ENCODE measurements at regions not wholly inside any gene's neighbourhood (a gene's known extent, or its start where the extent isn't known, plus 50 kb on each side); places are given as distances from the start of the nearest gene placed in this dataset.

DNA sequence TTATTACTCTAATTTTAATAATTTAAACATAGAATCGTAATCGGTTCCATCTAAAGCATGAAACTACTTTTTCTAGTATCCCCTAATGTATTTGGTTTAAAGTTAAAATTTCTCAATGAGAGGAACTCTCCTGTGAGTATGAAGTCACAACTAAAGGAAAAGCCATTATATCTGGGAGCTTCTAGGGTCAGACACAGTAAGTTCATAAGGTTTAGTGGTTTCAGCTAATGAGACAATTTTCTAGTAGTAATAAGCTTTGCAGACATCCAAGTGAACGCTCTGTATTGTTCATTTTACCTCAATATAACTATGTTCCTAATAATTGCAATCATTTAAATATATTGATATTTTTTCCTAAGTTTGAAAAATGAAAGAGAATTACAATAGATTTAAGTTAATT is 364.4 kb upstream of the CDH9 start:
- H3K9me2 ChIP-seq, result no peaks in the 10 kb centered on the region
- peak overlapping the region; percentile 62 for H3K4me2 ChIP-seq
- H4K20me1 ChIP-seq (ENCODE audit: insufficient read depth), result no peaks in the 10 kb centered on the region
- WGBS (ENCODE audit: low lambda C conversion rate), result 4% methylated on average over 3 of the region's 3 CpGs
- ChIA-PET CTCF (no interaction called here), POLR2A (no interaction called here)
- H3K36me3 ChIP-seq (replicated peaks in 1 of 2; ENCODE audit: control insufficient read depth in 1 of 2, insufficient read depth in 2 of 2, low read length in 1 of 2), result no peaks in the 10 kb centered on the region
- peak overlapping the region; percentile 36 to 53; a peak in 2 of 4 replicates for H3K4me3 ChIP-seq (ENCODE audit: low read depth in 2 of 2, low read length in 1 of 2)
- H3K79me2 ChIP-seq (ENCODE audit: insufficient read depth), result no peaks in the 10 kb centered on the region
- peak overlapping the region; percentile 36; the same call in 1 of the 2 replicates for H3K9ac ChIP-seq
- DNase-seq, result no peak
- no peaks in the 10 kb centered on the region for H3F3A ChIP-seq (replicated peaks; ENCODE audit: insufficient read depth)
- 0 out of 2 replicates have a peak overlapping the region, but pooled peaks have one; percentile 39 for H2AFZ ChIP-seq (ENCODE audit: low read depth)
- no peaks in the 10 kb centered on the region for H3K27me3 ChIP-seq (ENCODE audit: insufficient read depth)
- TF ChIP-seq SIN3A (IDR thresholded peaks at IDR 0.05; ENCODE audit: borderline replicate concordance, low read depth, low read length), result no peak
- H3K9me3 ChIP-seq, result no peaks in the 10 kb centered on the region
- peak overlapping the region in 1 of 2 experiments; percentile 83; a peak in 1 of 4 replicates for H3K27ac ChIP-seq (ENCODE audit: low read depth in 2 of 2, low read length in 1 of 2)
- no peaks in the 10 kb centered on the region; a peak in 1 of 4 replicates for H3K4me1 ChIP-seq (ENCODE audit: control insufficient read depth in 1 of 2, insufficient read depth in 2 of 2, low read depth in 1 of 2, low read length in 1 of 2)

- H3K9me3 ChIP-seq, result no peaks in the 10 kb centered on the region
- 48% methylated on average over 9 of the region's 9 CpGs for WGBS (ENCODE audit: low lambda C conversion rate)
- no peak for TF ChIP-seq TEAD4 (IDR thresholded peaks at IDR 0.05; ENCODE audit: borderline replicate concordance, insufficient read depth)
- TF ChIP-seq, protein P1, sequence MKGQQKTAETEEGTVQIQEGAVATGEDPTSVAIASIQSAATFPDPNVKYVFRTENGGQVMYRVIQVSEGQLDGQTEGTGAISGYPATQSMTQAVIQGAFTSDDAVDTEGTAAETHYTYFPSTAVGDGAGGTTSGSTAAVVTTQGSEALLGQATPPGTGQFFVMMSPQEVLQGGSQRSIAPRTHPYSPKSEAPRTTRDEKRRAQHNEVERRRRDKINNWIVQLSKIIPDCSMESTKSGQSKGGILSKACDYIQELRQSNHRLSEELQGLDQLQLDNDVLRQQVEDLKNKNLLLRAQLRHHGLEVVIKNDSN (IDR thresholded peaks at IDR 0.05; ENCODE audit: borderline replicate concordance, low read depth), result no peak
- TF ChIP-seq RFX5 (IDR thresholded peaks at IDR 0.05; ENCODE audit: low read length), result no peak
- TF ChIP-seq FOXM1 (IDR thresholded peaks at IDR 0.05; ENCODE audit: low read depth), result no peak
- no peak for TF ChIP-seq TCF12 (IDR thresholded peaks at IDR 0.05)
- no peak for TF ChIP-seq SMC3 (IDR thresholded peaks at IDR 0.05; ENCODE audit: low read depth, low read length)
- TF ChIP-seq ELF1 (IDR thresholded peaks at IDR 0.05), result no peak
- TF ChIP-seq, protein P2, sequence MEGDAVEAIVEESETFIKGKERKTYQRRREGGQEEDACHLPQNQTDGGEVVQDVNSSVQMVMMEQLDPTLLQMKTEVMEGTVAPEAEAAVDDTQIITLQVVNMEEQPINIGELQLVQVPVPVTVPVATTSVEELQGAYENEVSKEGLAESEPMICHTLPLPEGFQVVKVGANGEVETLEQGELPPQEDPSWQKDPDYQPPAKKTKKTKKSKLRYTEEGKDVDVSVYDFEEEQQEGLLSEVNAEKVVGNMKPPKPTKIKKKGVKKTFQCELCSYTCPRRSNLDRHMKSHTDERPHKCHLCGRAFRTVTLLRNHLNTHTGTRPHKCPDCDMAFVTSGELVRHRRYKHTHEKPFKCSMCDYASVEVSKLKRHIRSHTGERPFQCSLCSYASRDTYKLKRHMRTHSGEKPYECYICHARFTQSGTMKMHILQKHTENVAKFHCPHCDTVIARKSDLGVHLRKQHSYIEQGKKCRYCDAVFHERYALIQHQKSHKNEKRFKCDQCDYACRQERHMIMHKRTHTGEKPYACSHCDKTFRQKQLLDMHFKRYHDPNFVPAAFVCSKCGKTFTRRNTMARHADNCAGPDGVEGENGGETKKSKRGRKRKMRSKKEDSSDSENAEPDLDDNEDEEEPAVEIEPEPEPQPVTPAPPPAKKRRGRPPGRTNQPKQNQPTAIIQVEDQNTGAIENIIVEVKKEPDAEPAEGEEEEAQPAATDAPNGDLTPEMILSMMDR (IDR thresholded peaks at IDR 0.05), result no peak
- no peak for TF ChIP-seq NFIC (IDR thresholded peaks at IDR 0.05; ENCODE audit: borderline replicate concordance)
- no peak for TF ChIP-seq GATA2 (CRISPR knock-in tag; IDR thresholded peaks at IDR 0.05)
- no peak for TF ChIP-seq RAD21 (IDR thresholded peaks at IDR 0.05; ENCODE audit: low read length)
- TF ChIP-seq SIN3A (IDR thresholded peaks at IDR 0.05; ENCODE audit: borderline replicate concordance, low read depth, low read length), result no peak
- TF ChIP-seq, protein P3, sequence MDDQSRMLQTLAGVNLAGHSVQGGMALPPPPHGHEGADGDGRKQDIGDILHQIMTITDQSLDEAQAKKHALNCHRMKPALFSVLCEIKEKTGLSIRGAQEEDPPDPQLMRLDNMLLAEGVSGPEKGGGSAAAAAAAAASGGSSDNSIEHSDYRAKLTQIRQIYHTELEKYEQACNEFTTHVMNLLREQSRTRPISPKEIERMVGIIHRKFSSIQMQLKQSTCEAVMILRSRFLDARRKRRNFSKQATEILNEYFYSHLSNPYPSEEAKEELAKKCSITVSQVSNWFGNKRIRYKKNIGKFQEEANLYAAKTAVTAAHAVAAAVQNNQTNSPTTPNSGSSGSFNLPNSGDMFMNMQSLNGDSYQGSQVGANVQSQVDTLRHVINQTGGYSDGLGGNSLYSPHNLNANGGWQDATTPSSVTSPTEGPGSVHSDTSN (IDR thresholded peaks at IDR 0.05), result no peak
- no peak for TF ChIP-seq GABPA (IDR thresholded peaks at IDR 0.05; ENCODE audit: low read depth)
- TF ChIP-seq RCOR1 (IDR thresholded peaks at IDR 0.05; ENCODE audit: low read length), result no peak
- TF ChIP-seq, protein P4, sequence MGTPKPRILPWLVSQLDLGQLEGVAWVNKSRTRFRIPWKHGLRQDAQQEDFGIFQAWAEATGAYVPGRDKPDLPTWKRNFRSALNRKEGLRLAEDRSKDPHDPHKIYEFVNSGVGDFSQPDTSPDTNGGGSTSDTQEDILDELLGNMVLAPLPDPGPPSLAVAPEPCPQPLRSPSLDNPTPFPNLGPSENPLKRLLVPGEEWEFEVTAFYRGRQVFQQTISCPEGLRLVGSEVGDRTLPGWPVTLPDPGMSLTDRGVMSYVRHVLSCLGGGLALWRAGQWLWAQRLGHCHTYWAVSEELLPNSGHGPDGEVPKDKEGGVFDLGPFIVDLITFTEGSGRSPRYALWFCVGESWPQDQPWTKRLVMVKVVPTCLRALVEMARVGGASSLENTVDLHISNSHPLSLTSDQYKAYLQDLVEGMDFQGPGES (IDR thresholded peaks at IDR 0.05; ENCODE audit: low read depth, low read length), result no peak
- no peaks in the 10 kb centered on the region for H3K36me3 ChIP-seq (replicated peaks in 1 of 2; ENCODE audit: control insufficient read depth in 1 of 2, insufficient read depth in 2 of 2, low read length in 1 of 2)
- H3K4me2 ChIP-seq, result no peak overlapping the region
- no peaks in the 10 kb centered on the region for H3K4me1 ChIP-seq (ENCODE audit: control insufficient read depth in 1 of 2, insufficient read depth in 2 of 2, low read depth in 1 of 2, low read length in 1 of 2)
- no peaks in the 10 kb centered on the region for H4K20me1 ChIP-seq (ENCODE audit: insufficient read depth)
- H3K9me2 ChIP-seq, result no peaks in the 10 kb centered on the region
- DNase-seq, result no peak
- no peak overlapping the region for H3K27ac ChIP-seq (ENCODE audit: low read depth in 2 of 2, low read length in 1 of 2)
- no peak overlapping the region for H2AFZ ChIP-seq (ENCODE audit: low read depth)
- H3K9ac ChIP-seq, result no peak overlapping the region
- H3K27me3 ChIP-seq (ENCODE audit: insufficient read depth), result no peaks in the 10 kb centered on the region
- no peaks in the 10 kb centered on the region for H3F3A ChIP-seq (replicated peaks; ENCODE audit: insufficient read depth)
- no peaks in the 10 kb centered on the region for H3K79me2 ChIP-seq (ENCODE audit: insufficient read depth)
- POLR2A ChIA-PET, result no interaction called here
- CTCF ChIA-PET, result no interaction called here
- no peak overlapping the region for H3K4me3 ChIP-seq (ENCODE audit: low read depth in 2 of 2, low read length in 1 of 2)
Measured at GRCh38 chr5:27396998-27397397, 358.6 kb upstream of the CDH9 start.

Measured in SK-N-SH (cell line).